Panc1 (cell line): ENCODE measurements at regions not wholly inside any gene's neighbourhood (a gene's known extent, or its start where the extent isn't known, plus 50 kb on each side); places are given as distances from the start of the nearest gene placed in this dataset.

ENCODE experiments used
- POLR2AphosphoS5 ChIP-seq: IDR thresholded peaks from 2 replicates; pipeline ENCODE4 v1.6.1; 2012; ENCODE audit warnings: mild to moderate bottlenecking, low read depth, low read length, moderate library complexity
- SIN3A ChIP-seq: IDR thresholded peaks from 2 replicates; pipeline ENCODE4 v1.6.1; 2012; ENCODE audit warnings: low read depth, mild to moderate bottlenecking, low read length, moderate library complexity, borderline replicate concordance; ENCODE audit not compliant: insufficient read depth
- TCF7L2 ChIP-seq: IDR thresholded peaks from 2 replicates; pipeline ENCODE4 v1.6.1; 2011; ENCODE audit warnings: mild to moderate bottlenecking, low read depth, low read length, inconsistent platforms
- TF ChIP-seq, protein P1 (sequence below): fragments of 450-650 bp; IDR thresholded peaks from 2 replicates; pipeline ENCODE4 v1.5.1; 2017; ENCODE audit warnings: mild to moderate bottlenecking
- TF ChIP-seq, protein P2 (sequence below), 2 experiments: IDR thresholded peaks; 2 replicates each; pipeline ENCODE4 v1.6.1; 2011 to 2012; ENCODE audit warnings: low read depth in 2 of 2, control low read depth in 1 of 2, low read length in 1 of 2, mild to moderate bottlenecking in 1 of 2, moderate library complexity in 1 of 2; ENCODE audit not compliant: insufficient read depth in 1 of 2

DNA sequence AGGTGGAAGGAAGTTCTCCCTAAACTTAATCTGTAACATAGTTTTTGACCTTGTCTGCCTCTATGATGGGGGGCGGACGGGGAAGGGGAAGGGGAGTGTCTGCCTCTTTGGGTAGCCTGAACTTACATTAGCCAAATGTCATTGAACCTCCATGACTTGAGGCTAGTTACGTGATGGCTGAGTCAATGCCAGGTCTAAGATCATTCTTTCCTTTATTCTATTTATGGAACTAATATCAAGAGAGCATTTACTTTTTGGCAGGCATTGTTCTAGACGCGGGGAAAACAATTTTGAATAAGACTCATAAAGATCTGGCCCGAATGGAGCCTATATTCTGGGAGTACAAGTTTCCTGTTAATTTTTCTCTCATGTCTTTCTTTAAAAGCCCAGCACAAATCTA lies 340.7 kb upstream of the C2CD4B start:
- TF ChIP-seq POLR2AphosphoS5 = no peak
- TF ChIP-seq, protein P1, sequence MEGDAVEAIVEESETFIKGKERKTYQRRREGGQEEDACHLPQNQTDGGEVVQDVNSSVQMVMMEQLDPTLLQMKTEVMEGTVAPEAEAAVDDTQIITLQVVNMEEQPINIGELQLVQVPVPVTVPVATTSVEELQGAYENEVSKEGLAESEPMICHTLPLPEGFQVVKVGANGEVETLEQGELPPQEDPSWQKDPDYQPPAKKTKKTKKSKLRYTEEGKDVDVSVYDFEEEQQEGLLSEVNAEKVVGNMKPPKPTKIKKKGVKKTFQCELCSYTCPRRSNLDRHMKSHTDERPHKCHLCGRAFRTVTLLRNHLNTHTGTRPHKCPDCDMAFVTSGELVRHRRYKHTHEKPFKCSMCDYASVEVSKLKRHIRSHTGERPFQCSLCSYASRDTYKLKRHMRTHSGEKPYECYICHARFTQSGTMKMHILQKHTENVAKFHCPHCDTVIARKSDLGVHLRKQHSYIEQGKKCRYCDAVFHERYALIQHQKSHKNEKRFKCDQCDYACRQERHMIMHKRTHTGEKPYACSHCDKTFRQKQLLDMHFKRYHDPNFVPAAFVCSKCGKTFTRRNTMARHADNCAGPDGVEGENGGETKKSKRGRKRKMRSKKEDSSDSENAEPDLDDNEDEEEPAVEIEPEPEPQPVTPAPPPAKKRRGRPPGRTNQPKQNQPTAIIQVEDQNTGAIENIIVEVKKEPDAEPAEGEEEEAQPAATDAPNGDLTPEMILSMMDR = no peak
- TF ChIP-seq TCF7L2 = no peak
- TF ChIP-seq, protein P2, sequence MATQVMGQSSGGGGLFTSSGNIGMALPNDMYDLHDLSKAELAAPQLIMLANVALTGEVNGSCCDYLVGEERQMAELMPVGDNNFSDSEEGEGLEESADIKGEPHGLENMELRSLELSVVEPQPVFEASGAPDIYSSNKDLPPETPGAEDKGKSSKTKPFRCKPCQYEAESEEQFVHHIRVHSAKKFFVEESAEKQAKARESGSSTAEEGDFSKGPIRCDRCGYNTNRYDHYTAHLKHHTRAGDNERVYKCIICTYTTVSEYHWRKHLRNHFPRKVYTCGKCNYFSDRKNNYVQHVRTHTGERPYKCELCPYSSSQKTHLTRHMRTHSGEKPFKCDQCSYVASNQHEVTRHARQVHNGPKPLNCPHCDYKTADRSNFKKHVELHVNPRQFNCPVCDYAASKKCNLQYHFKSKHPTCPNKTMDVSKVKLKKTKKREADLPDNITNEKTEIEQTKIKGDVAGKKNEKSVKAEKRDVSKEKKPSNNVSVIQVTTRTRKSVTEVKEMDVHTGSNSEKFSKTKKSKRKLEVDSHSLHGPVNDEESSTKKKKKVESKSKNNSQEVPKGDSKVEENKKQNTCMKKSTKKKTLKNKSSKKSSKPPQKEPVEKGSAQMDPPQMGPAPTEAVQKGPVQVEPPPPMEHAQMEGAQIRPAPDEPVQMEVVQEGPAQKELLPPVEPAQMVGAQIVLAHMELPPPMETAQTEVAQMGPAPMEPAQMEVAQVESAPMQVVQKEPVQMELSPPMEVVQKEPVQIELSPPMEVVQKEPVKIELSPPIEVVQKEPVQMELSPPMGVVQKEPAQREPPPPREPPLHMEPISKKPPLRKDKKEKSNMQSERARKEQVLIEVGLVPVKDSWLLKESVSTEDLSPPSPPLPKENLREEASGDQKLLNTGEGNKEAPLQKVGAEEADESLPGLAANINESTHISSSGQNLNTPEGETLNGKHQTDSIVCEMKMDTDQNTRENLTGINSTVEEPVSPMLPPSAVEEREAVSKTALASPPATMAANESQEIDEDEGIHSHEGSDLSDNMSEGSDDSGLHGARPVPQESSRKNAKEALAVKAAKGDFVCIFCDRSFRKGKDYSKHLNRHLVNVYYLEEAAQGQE (IDR thresholded peaks at IDR 0.05; ENCODE audit: insufficient read depth in 1 of 2, low read depth in 2 of 2, low read length in 1 of 2) = no peak
- no peak for TF ChIP-seq SIN3A
